Gastroesophageal sphincter (tissue), 4 donors: ENCODE measurements at regions not wholly inside any gene's neighbourhood (a gene's known extent, or its start where the extent isn't known, plus 50 kb on each side); places are given as distances from the start of the nearest gene placed in this dataset.
"Not testable (repeated sequence)": the region's sequence is repeated elsewhere in the genome, so short reads cannot be mapped to it uniquely, and the experiment has no call there.

Experiments
- ATAC-seq: fragments of 150-250 bp; one replicate; pipeline ENCODE4 v1.9.1; 2016; ENCODE audit warnings: mild to moderate bottlenecking, moderate library complexity
- H3K27ac ChIP-seq, 4 donors: fragments of 200-600 bp; sonication (generic) in 3 of 4; 1 replicate in 3 of 4; 2 replicates in 1 of 4; pipeline ENCODE4 v1.5.1; 2016 to 2019
- H3K27me3 ChIP-seq: fragments of 200-600 bp; sonication (generic); one replicate; pipeline ENCODE4 v1.5.1; 2019
- H3K36me3 ChIP-seq, 2 donors: fragments of 200-600 bp; sonication (generic); one replicate each; pipeline ENCODE4 v1.5.1; 2019; ENCODE audit warnings: control low read depth in 1 of 2
- H3K4me1 ChIP-seq, 3 donors: fragments of 200-600 bp; sonication (generic); 1 replicate in 2 of 3; 2 replicates in 1 of 3; pipeline ENCODE4 v1.5.1; 2016 to 2019; ENCODE audit warnings: control low read depth in 2 of 3
- H3K4me3 ChIP-seq, 2 donors: fragments of 200-600 bp; sonication (generic); one replicate each; pipeline ENCODE4 v1.5.1; 2019; ENCODE audit warnings: mild to moderate bottlenecking in 1 of 2, moderate library complexity in 1 of 2
- H3K9me3 ChIP-seq, 3 donors: fragments of 200-600 bp; sonication (generic); one replicate each; pipeline ENCODE4 v1.5.1; 2017 to 2019; ENCODE audit warnings: control low read depth in 2 of 3
- EP300 ChIP-seq: sonication (generic); formaldehyde crosslinking; IDR thresholded peaks from one replicate; pipeline ENCODE4 v1.6.1; 2017; ENCODE audit warnings: antibody characterized with exemption, mild to moderate bottlenecking
- POLR2A ChIP-seq, 2 donors: fragments of 450-650 bp; IDR thresholded peaks; one replicate each; pipeline ENCODE4 v1.6.1; 2017; ENCODE audit warnings: antibody characterized with exemption in 2 of 2, mild to moderate bottlenecking in 2 of 2, moderate library complexity in 1 of 2
- POLR2AphosphoS5 ChIP-seq: sonication (generic); formaldehyde crosslinking; IDR thresholded peaks from one replicate; pipeline ENCODE4 v1.6.1; 2017; ENCODE audit warnings: antibody characterized with exemption
- WGBS, 2 donors: methylation state at CpG; one replicate each; pipeline ENCODE4 v1.1.5; 2018; ENCODE audit warnings: low coverage in 1 of 2; 5-methylcytosine and 5-hydroxymethylcytosine counted together
- TF ChIP-seq, protein P1 (sequence below), 4 experiments: fragments of 200-600 bp in 2 of 4; fragments of 450-650 bp in 2 of 4; sonication (generic) in 1 of 4; IDR thresholded peaks; one replicate each; pipeline ENCODE4 v1.5.1; 2017 to 2019; ENCODE audit warnings: antibody characterized with exemption in 4 of 4, mild to moderate bottlenecking in 2 of 4, moderate library complexity in 2 of 4

DNA sequence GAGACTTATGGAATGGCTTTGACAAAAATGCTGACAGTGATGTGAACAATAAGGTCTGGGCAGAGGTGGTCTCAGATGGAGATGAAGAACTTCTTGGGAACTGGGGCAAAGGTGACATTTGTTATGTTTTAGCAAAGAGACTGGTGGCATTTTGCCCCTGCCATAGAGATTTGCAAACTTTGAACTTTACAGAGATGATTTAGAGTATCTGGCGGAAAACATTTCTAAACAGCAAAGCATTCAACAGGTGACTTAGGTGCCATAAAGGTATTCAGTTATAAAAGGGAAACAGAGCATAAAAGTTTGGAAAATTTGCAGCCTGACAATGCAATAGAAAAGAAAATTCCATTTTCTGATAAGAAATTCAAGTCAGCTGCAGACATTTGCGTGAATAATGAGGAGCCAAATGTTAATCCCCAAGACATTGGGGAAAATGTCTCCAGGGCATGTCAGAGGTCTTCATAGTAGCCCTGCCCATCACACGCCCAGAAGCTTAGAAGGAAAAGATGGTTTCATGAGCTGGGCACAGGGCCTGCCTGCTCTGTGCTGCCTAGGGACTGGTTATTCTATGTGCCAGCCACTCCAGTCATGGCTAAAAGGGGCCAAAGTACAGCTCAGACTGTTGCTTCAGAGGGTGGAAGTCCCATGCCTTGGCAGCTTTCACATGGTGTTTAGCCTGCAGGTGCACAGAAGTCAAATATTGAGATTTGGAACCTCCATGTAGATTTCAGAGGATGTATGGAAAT lies 782.2 kb downstream of the TRAM1L1 start:
- H3K4me3 ChIP-seq = no peak overlapping the region
- no peaks in the 10 kb centered on the region for H3K9me3 ChIP-seq
- 72 to 82% methylated on average over 2 to 3 of the region's 3 CpGs for WGBS, 2 donors

DNA sequence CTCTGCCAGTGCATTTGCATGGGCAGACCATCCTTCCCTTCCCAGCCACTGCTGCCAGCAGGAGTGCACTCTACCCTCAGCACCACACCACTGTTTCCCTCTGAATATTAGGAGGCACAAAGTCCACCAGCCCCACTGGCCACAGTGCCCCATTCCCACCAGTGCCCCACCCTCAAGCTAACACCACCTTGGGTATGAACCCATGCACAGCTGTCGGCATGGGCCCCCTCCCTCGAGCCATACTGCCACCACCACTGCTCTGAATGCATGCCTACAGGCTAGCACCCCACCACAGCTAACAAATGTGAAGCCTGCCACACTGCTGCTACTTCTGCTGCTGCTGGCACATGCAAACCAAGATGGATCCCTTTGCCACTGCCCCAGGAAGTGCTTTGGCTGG lies 810.4 kb downstream of the TRAM1L1 start:
- WGBS, 2 donors = 71% methylated on average over 2 of the region's 2 CpGs; no CpG with 5 or more reads in 1 of the 2 donors
- H3K4me3 ChIP-seq = no peak overlapping the region
- no peak for TF ChIP-seq EP300
- TF ChIP-seq, protein P1, sequence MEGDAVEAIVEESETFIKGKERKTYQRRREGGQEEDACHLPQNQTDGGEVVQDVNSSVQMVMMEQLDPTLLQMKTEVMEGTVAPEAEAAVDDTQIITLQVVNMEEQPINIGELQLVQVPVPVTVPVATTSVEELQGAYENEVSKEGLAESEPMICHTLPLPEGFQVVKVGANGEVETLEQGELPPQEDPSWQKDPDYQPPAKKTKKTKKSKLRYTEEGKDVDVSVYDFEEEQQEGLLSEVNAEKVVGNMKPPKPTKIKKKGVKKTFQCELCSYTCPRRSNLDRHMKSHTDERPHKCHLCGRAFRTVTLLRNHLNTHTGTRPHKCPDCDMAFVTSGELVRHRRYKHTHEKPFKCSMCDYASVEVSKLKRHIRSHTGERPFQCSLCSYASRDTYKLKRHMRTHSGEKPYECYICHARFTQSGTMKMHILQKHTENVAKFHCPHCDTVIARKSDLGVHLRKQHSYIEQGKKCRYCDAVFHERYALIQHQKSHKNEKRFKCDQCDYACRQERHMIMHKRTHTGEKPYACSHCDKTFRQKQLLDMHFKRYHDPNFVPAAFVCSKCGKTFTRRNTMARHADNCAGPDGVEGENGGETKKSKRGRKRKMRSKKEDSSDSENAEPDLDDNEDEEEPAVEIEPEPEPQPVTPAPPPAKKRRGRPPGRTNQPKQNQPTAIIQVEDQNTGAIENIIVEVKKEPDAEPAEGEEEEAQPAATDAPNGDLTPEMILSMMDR (IDR thresholded peaks at IDR 0.05) = no peak
- TF ChIP-seq POLR2A (IDR thresholded peaks at IDR 0.05) = no peak
- no peak for TF ChIP-seq POLR2AphosphoS5
- no peaks in the 10 kb centered on the region for H3K27me3 ChIP-seq
- no peak overlapping the region for H3K27ac ChIP-seq
- no peaks in the 10 kb centered on the region for H3K36me3 ChIP-seq
- no peak for ATAC-seq
- H3K9me3 ChIP-seq = peaks cover 0 to 19% (median 0%) of the 10 kb centered on the region in 3 donors
- no peaks in the 10 kb centered on the region for H3K4me1 ChIP-seq

More for the DNA sequence above, 782.2 kb downstream of the TRAM1L1 start:
- ATAC-seq = no peak
- H3K27ac ChIP-seq = no peak overlapping the region
- no peaks in the 10 kb centered on the region for H3K36me3 ChIP-seq
- no peak for TF ChIP-seq POLR2A (IDR thresholded peaks at IDR 0.05)
- TF ChIP-seq POLR2AphosphoS5 = no peak
- TF ChIP-seq, protein P1 (IDR thresholded peaks at IDR 0.05) = no peak
- TF ChIP-seq EP300 = no peak
- H3K4me1 ChIP-seq = no peaks in the 10 kb centered on the region
- H3K27me3 ChIP-seq = no peaks in the 10 kb centered on the region

DNA sequence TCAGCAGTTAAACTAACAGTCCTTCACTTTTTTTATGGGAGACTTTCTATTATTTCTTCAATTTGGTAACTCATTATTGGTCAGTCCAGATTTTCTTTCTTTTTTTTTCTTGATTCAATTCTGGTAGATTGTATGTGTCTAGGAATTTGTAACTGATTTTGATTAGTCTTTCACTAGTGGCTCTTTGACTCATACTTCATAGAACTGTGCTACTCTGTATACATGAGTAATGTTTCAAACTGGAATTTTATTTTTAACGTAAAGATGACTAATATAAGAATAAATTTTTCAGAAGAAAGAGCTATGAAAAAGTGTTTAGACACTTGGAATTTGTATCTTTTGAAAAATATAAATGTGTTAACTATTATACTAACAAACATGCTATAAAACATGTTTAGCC lies 813.0 kb downstream of the TRAM1L1 start:
- Histone ChIP-seq H3K4me1 (no peaks in the 10 kb centered on the region), H3K9me3 (peaks cover 0 to 18% (median 0%) of the 10 kb centered on the region in 3 donors), H3K27ac (no peak overlapping the region), H3K36me3 (no peaks in the 10 kb centered on the region), H3K27me3 (no peaks in the 10 kb centered on the region), H3K4me3 (no peak overlapping the region)
- ATAC-seq = no peak
- WGBS, 2 donors = 58 to 83% methylated on average over 1 of the region's 1 CpG
- TF ChIP-seq EP300 = no peak
- TF ChIP-seq, protein P1 (IDR thresholded peaks at IDR 0.05) = no peak
- no peak for TF ChIP-seq POLR2A (IDR thresholded peaks at IDR 0.05)
- TF ChIP-seq POLR2AphosphoS5 = no peak

DNA sequence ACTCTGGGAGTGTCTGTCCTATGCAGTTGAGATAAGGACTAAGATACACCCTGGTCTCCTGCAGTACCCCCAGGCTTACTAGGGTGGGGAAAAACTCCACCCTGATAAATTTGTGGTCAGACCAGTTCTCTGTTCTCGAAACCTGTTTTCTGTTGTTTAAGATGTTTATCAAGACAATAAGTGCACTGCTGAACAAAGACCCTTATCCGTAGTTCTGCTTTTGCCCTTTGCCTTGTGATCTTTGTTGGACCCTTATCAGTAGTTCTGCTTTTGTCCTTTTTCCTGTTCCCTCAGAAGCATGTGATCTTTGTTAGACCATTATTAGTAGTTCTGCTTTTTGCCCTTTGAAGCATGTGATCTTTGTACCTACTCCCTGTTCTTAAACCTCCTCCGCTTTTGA lies 824.4 kb downstream of the TRAM1L1 start:
- ATAC-seq, H3K27ac ChIP-seq, H3K4me1 ChIP-seq, H3K36me3 ChIP-seq, H3K27me3 ChIP-seq, H3K4me3 ChIP-seq: not testable (repeated sequence)
- WGBS, 2 donors = 50 to 67% methylated on average over 2 to 3 of the region's 3 CpGs
- H3K9me3 ChIP-seq = peaks cover 0 to 30% (median 0%) of the 10 kb centered on the region in 3 donors

DNA sequence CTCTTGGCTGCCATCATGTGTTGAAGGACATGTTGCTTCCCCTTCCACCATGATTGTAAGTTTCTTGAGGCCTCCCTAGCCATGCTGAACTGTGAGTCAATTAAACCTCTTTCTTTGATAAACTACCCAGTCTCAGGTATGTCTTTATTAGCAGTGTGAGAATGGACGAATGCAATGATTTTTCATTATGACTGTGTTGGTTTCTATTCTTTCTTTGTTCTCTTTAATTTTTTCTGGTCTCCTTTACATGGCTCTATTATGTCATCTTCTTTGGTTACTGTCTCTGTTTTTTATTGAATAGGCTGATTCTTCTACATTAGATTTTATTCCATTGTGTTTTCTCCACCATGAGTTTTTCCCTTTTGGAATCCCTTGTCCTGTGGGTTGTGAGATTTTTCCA lies 840.6 kb downstream of the TRAM1L1 start:
- WGBS, 2 donors = 60 to 100% methylated on average over 1 of the region's 1 CpG
- H3K27me3 ChIP-seq = no peaks in the 10 kb centered on the region
- H3K27ac ChIP-seq = no peak overlapping the region
- no peaks in the 10 kb centered on the region for H3K9me3 ChIP-seq
- TF ChIP-seq, protein P1 (IDR thresholded peaks at IDR 0.05) = no peak
- no peak for TF ChIP-seq EP300
- TF ChIP-seq POLR2AphosphoS5 = no peak
- no peak for TF ChIP-seq POLR2A (IDR thresholded peaks at IDR 0.05)
- H3K4me1 ChIP-seq = no peaks in the 10 kb centered on the region
- ATAC-seq = no peak
- H3K4me3 ChIP-seq = no peak overlapping the region
- no peaks in the 10 kb centered on the region for H3K36me3 ChIP-seq
